ENCODE measurements at regions not wholly inside any gene's neighbourhood (a gene's known extent, or its start where the extent isn't known, plus 50 kb on each side); places are given as distances from the start of the nearest gene placed in this dataset.

DNA sequence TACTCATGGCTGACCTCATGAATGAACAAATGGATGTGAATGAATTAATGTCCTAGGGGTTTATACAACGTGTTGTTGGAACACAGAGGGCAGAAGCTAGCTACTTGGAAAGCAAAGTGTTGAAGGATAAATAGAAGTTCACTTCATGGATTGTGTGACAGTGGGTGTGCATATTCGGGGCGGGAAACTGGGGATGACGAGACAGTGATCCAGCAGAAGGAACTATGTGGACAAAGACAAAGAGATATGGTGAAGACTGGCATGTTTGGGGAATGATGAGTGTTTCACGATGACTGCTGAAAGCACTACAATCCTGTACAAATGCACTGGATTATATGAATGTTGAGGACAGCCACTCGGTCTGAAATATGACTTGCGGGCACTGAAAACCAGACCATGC lies 250.5 kb upstream of the C16orf82 start:
- TF ChIP-seq CTCF (conservative IDR thresholded peaks at IDR 0.05 in 1 of 2, IDR thresholded peaks at IDR 0.05 in 1 of 2; ENCODE audit: low read depth in 1 of 2, low read length in 2 of 2) (no peak), EZH2 (IDR thresholded peaks at IDR 0.05; ENCODE audit: low read length, missing control alignments) (no peak)

Measured in fibroblast of lung (primary cell).